CD14-positive monocyte (primary cell): ENCODE measurements at regions not wholly inside any gene's neighbourhood (a gene's known extent, or its start where the extent isn't known, plus 50 kb on each side); places are given as distances from the start of the nearest gene placed in this dataset.
"Not testable (repeated sequence)": the region's sequence is repeated elsewhere in the genome, so short reads cannot be mapped to it uniquely, and the experiment has no call there.

Experiments
- DNase-seq, 3 donors: peaks; one replicate each; pipeline ENCODE4 v3.0.0-alpha.2; 2011 to 2022
- H2AFZ ChIP-seq: 2 replicates; pipeline ENCODE4 v1.6.0; 2012; ENCODE audit warnings: mild to moderate bottlenecking, low read depth, low read length, inconsistent platforms; ENCODE audit not compliant: insufficient read depth, poor library complexity, severe bottlenecking
- H3K27ac ChIP-seq, 2 donors: 1 replicate in 1 of 2; 2 replicates in 1 of 2; pipeline ENCODE4 v1.5.1; 2012 to 2013; ENCODE audit warnings: low read length in 2 of 2, control low read depth in 1 of 2, inconsistent platforms in 1 of 2, low read depth in 1 of 2, mild to moderate bottlenecking in 1 of 2
- H3K27me3 ChIP-seq, 2 donors: one replicate each; pipeline versions ENCODE4 v1.6.0 to v1.6.1; 2011 to 2013; ENCODE audit warnings: low read length in 2 of 2; ENCODE audit not compliant: control insufficient read depth in 2 of 2, insufficient read depth in 2 of 2
- H3K36me3 ChIP-seq, 2 donors: replicated peaks in 1 of 2; 1 replicate in 1 of 2; 2 replicates in 1 of 2; pipeline versions ENCODE4 v1.5.1 to v1.6.1; 2012 to 2013; ENCODE audit warnings: low read length in 2 of 2, control low read depth in 1 of 2, inconsistent platforms in 1 of 2, mild to moderate bottlenecking in 1 of 2; ENCODE audit not compliant: insufficient read depth in 2 of 2, control insufficient read depth in 1 of 2
- H3K4me1 ChIP-seq, 2 donors: 1 replicate in 1 of 2; 2 replicates in 1 of 2; pipeline versions ENCODE4 v1.5.1 to v1.6.1; 2012 to 2013; ENCODE audit warnings: low read length in 2 of 2, control low read depth in 1 of 2, inconsistent platforms in 1 of 2, mild to moderate bottlenecking in 1 of 2, moderate library complexity in 1 of 2; ENCODE audit not compliant: insufficient read depth in 2 of 2, control insufficient read depth in 1 of 2
- H3K4me2 ChIP-seq: replicated peaks from 2 replicates; pipeline ENCODE3; 2012; ENCODE audit warnings: low read length, moderate library complexity, mild to moderate bottlenecking; ENCODE audit not compliant: poor library complexity, severe bottlenecking; ENCODE audit errors: extremely low read depth
- H3K4me3 ChIP-seq, 3 experiments: fragments of 200-600 bp in 1 of 3; sonication (generic) in 1 of 3; replicated peaks in 1 of 3; 1 replicate in 2 of 3; 2 replicates in 1 of 3; pipeline ENCODE4 v1.5.1; 2011 to 2013; ENCODE audit warnings: low read length in 3 of 3, mild to moderate bottlenecking in 3 of 3, control low read depth in 2 of 3, low read depth in 2 of 3, inconsistent platforms in 1 of 3, moderate library complexity in 1 of 3
- H3K79me2 ChIP-seq: 2 replicates; pipeline ENCODE4 v1.6.0; 2012; ENCODE audit warnings: mild to moderate bottlenecking, control low read depth, inconsistent platforms, low read length, moderate library complexity; ENCODE audit not compliant: insufficient read depth
- H3K9ac ChIP-seq: 2 replicates; pipeline ENCODE4 v1.6.0; 2017; ENCODE audit warnings: low read length, mild to moderate bottlenecking; ENCODE audit not compliant: insufficient read depth, poor library complexity, severe bottlenecking
- H3K9me3 ChIP-seq, 2 donors: replicated peaks in 1 of 2; 1 replicate in 1 of 2; 2 replicates in 1 of 2; pipeline versions ENCODE4 v1.5.1 to v1.6.1; 2012 to 2013; ENCODE audit warnings: low read length in 2 of 2, control low read depth in 1 of 2; ENCODE audit not compliant: control insufficient read depth in 1 of 2, insufficient read depth in 1 of 2
- H4K20me1 ChIP-seq: 2 replicates; pipeline ENCODE4 v1.6.0; 2012; ENCODE audit warnings: mild to moderate bottlenecking, low read length, control low read depth, moderate library complexity; ENCODE audit not compliant: insufficient read depth
- H3K27ac Mint-ChIP-seq, 7 donors: one replicate each; pipeline ENCODE4 v1.8.0; 2020; ENCODE audit warnings: mild to moderate bottlenecking in 7 of 7, mixed read lengths in 7 of 7, moderate library complexity in 6 of 7, inconsistent platforms in 2 of 7
- H3K27me3 Mint-ChIP-seq, 3 donors: one replicate each; pipeline ENCODE4 v1.8.0; 2021 to 2022; ENCODE audit warnings: low read depth in 3 of 3, mild to moderate bottlenecking in 3 of 3, mixed read lengths in 3 of 3, moderate library complexity in 3 of 3, inconsistent platforms in 1 of 3
- H3K36me3 Mint-ChIP-seq, 2 donors: one replicate each; pipeline ENCODE4 v1.8.0; 2020; ENCODE audit warnings: mixed read lengths in 2 of 2, inconsistent platforms in 1 of 2, mild to moderate bottlenecking in 1 of 2
- H3K4me1 Mint-ChIP-seq: one replicate; pipeline ENCODE4 v1.8.0; 2020; ENCODE audit warnings: mild to moderate bottlenecking, mixed read lengths
- H3K4me3 Mint-ChIP-seq, 2 donors: one replicate each; pipeline ENCODE4 v1.8.0; 2020; ENCODE audit warnings: mild to moderate bottlenecking in 2 of 2, mixed read lengths in 2 of 2, moderate library complexity in 1 of 2
- H3K9me3 Mint-ChIP-seq, 7 donors: one replicate each; pipeline ENCODE4 v1.8.0; 2020 to 2022; ENCODE audit warnings: mixed read lengths in 7 of 7, mild to moderate bottlenecking in 6 of 7, moderate library complexity in 6 of 7, inconsistent platforms in 2 of 7
- whole genome bisulfite sequencing: methylation state at CpG from one replicate; pipeline ENCODE4 v1.1.5; 2013; ENCODE audit warnings: missing lambda C conversion rate; ENCODE audit not compliant: insufficient coverage; 5-methylcytosine and 5-hydroxymethylcytosine counted together
- intact Hi-C, 2 donors: fragments of 100-400 bp; cut with micrococcal nuclease; formaldehyde crosslinking; loops; one replicate each; pipeline versions ENCODE4 v1.15.0 to v1.15.1; 2023

DNA sequence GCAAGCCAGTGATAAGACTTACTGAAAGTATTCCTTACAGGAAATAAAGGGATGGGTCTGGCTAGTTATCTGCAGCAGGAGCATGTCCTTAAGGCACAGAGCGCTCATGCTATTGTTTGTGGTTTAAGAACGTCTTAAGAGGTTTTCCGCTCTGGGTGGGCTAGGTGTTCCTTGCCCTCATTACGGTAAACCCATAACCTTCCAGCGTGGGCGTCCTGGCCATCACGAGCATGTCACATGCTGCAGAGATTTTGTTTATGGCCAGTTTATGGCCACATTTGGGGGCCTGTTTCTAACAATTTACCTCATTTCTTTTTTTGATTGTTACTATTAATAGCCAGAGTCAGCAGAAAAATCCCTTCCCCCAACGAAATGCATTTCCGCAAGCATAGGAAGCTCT lies 61.0 kb upstream of the TNK2 start:
- intact Hi-C loops: not testable (repeated sequence)

DNA sequence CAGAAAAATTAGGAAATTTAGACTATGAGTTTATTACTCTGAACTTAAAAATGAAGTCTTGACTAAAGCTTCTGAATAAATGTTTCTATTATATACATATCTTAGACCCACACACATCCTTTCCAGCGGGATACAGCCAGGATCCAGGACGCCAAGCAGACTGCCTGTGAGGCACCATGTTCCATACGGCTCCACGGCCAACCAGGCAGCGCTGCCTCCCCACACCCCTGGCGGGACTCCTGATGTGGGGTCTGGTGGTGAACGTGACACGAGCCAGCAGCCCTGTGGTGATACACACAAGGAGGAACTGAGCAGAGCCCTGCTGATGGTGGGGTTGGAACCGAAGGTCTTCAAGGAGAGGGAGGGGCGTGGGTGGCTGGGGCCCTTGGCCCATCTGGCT lies 59.8 kb upstream of the TNK2 start:
- H3K27ac ChIP-seq, H3K9me3 Mint-ChIP-seq, H3K4me2 ChIP-seq, H3K4me3 ChIP-seq, H3K27me3 Mint-ChIP-seq, intact Hi-C loops, H3K4me3 Mint-ChIP-seq, H3K9ac ChIP-seq, H3K4me1 ChIP-seq, H3K27ac Mint-ChIP-seq, H3K4me1 Mint-ChIP-seq, DNase-seq, H2AFZ ChIP-seq, H3K79me2 ChIP-seq, H4K20me1 ChIP-seq, H3K27me3 ChIP-seq, H3K9me3 ChIP-seq: not testable (repeated sequence)
- WGBS: no CpG with 5 or more reads among the region's 10 CpGs
- peaks cover 48 to 70% of the 10 kb centered on the region in 2 donors for H3K36me3 ChIP-seq
- H3K36me3 Mint-ChIP-seq: peaks cover 52 to 78% of the 10 kb centered on the region in 2 donors

More for the DNA sequence above, 61.0 kb upstream of the TNK2 start:
- not testable (repeated sequence) for H3K27me3 ChIP-seq, H3K27me3 Mint-ChIP-seq, H3K27ac Mint-ChIP-seq, DNase-seq, H3K4me3 Mint-ChIP-seq, H3K9me3 ChIP-seq, H3K27ac ChIP-seq, H2AFZ ChIP-seq, H3K4me1 ChIP-seq, H3K4me2 ChIP-seq, H3K79me2 ChIP-seq, H4K20me1 ChIP-seq, H3K9ac ChIP-seq, H3K4me1 Mint-ChIP-seq, H3K9me3 Mint-ChIP-seq, H3K4me3 ChIP-seq
- peaks cover 56 to 76% of the 10 kb centered on the region in 2 donors for H3K36me3 Mint-ChIP-seq
- peaks cover 54 to 72% of the 10 kb centered on the region in 2 donors for H3K36me3 ChIP-seq
- WGBS: 95% methylated on average over 7 of the region's 9 CpGs

DNA sequence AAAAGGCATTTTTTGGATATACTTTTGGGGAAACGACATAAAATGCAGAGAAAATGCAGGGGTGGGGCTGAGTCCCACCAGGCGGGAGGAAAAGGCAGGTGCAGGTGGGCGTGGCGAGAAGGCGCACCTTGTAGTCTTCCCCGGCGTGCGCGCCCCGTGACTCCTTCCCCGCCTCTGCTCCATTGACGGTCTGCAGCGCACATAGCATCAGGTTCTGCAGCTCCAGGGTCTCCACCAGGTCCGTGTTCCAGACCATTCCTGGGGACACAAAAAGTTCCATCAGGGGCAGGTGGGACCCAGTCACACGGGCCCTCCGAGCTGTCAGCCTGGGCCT lies 59.0 kb upstream of the TNK2 start:
- H3K27me3 Mint-ChIP-seq, H3K4me2 ChIP-seq, H3K4me3 Mint-ChIP-seq, H2AFZ ChIP-seq, H3K27ac ChIP-seq, H3K27ac Mint-ChIP-seq, H3K9me3 Mint-ChIP-seq, H3K4me3 ChIP-seq, H3K79me2 ChIP-seq, H3K9ac ChIP-seq, H3K4me1 Mint-ChIP-seq, H4K20me1 ChIP-seq, H3K9me3 ChIP-seq, H3K27me3 ChIP-seq, DNase-seq, H3K4me1 ChIP-seq, intact Hi-C loops: not testable (repeated sequence)
- H3K36me3 ChIP-seq: peaks cover 51 to 77% of the 10 kb centered on the region in 2 donors
- peaks cover 57 to 81% of the 10 kb centered on the region in 2 donors for H3K36me3 Mint-ChIP-seq
- no CpG with 5 or more reads among the region's 16 CpGs for WGBS

DNA sequence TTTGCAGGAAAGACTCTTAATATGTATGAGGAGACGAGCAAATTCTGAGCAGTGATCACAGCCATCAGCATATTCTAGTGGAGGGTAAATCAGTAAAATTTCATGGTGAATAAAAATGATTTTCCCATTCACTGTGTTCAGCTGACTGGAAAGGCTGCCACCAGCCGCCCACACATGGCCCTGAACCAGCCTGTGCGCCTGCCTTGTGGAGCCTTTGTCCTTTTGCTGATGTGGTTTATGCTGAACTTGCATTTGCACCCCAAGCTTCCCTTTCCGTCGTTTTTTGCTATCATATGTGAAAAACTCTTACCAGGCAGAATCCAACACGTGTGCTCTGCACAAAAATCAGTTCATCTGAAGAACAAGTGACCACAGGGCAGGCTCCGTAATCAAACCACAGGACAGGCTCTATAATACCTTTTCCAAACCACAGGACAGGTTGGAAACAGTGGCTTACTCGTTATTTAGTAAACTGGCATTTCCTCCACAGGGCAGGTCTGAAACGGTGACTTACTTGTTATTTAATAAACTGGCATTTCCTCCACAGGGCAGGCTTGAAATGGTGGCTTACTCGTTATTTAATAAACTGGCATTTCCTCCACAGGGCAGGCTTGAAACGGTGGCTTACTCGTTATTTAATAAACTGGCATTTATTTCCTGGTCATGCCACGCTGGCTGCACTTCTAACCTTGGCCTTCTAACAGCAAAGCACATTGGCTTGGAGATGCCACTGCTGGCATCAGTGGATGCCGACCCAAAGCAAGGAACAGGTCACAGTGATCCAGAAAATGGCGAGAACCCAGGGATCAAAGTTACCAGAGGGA lies 58.4 kb upstream of the TNK2 start:
- DNase-seq, H3K4me1 Mint-ChIP-seq, H3K9me3 Mint-ChIP-seq, H3K9ac ChIP-seq, H3K27me3 Mint-ChIP-seq, H3K4me3 Mint-ChIP-seq, H3K27ac ChIP-seq, H3K9me3 ChIP-seq, H3K4me3 ChIP-seq, H3K4me2 ChIP-seq, H3K4me1 ChIP-seq, H3K27ac Mint-ChIP-seq, H3K27me3 ChIP-seq, H2AFZ ChIP-seq, intact Hi-C loops, H4K20me1 ChIP-seq, H3K79me2 ChIP-seq: not testable (repeated sequence)
- peaks cover 51 to 83% of the 10 kb centered on the region in 2 donors for H3K36me3 ChIP-seq
- H3K36me3 Mint-ChIP-seq: peaks cover 56 to 81% of the 10 kb centered on the region in 2 donors
- WGBS: 96% methylated on average over 3 of the region's 15 CpGs
